HG03342 (cell line): ENCODE measurements at regions not wholly inside any gene's neighbourhood (a gene's known extent, or its start where the extent isn't known, plus 50 kb on each side); places are given as distances from the start of the nearest gene placed in this dataset.
"Not testable (repeated sequence)": the region's sequence is repeated elsewhere in the genome, so short reads cannot be mapped to it uniquely, and the experiment has no call there.

Experiments used
- ATAC-seq: cut with Tn5 transposase; IDR thresholded peaks from one replicate; pipeline ENCODE4 v1.9.1; 2021; ENCODE audit warnings: mild to moderate bottlenecking, moderate library complexity; ENCODE audit not compliant: unreplicated experiment

GRCh38 chr6:92329208-92329847 is 1090.0 kb downstream of the EPHA7 start:
- ATAC-seq = no peak

- ATAC-seq = no peak
Measured at GRCh38 chr6:92315312-92315711, 1104.0 kb downstream of the EPHA7 start.

- no peak for ATAC-seq
Measured at GRCh38 chr6:92297101-92297500, 1122.3 kb downstream of the EPHA7 start.

DNA sequence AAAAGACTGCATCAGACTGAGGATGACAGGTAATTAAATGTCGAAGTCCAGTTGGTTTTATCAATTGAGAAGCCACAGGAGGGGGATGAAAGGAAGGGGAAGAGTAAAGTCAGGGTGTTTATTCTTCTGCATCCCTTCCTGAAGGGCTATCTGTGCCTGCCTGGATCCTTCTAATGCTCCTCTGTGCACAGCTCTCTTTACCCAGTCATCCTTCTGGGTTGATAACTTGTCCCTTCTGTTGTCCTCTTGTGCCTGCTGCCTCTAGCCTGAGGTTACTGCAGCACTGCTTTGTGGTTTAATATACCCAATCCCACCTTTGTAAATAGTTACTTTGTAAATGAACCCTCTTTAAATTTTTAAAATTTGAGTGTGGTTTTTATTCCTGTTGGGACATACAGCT is 1127.3 kb downstream of the EPHA7 start:
- ATAC-seq = no peak

- ATAC-seq = no peak
Measured at GRCh38 chr6:92289831-92290230, 1129.5 kb downstream of the EPHA7 start.

- no peak for ATAC-seq
Measured at GRCh38 chr6:92281571-92282076, 1137.7 kb downstream of the EPHA7 start.

GRCh38 chr6:92275150-92275549 is 1144.2 kb downstream of the EPHA7 start:
- ATAC-seq = no peak

DNA sequence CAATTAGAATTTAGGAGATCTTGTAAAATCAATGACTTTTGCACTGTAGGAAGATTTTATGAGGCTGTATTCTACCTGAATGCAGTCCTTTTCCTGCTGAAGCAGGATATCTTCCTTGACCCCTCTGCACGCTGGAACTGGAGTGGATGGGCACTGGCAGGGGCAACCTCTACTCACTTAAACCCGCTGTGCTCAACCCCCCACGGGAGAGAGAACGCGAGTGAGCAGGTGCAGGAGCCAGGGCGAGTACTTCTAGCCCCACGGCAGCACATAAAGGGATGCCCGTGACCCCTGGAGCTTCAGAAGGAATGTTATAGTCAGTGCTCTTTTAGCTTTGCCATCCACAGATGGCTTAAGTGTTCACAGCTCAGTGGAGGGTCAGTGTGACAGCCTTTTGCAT is 1144.8 kb downstream of the EPHA7 start:
- ATAC-seq = no peak

DNA sequence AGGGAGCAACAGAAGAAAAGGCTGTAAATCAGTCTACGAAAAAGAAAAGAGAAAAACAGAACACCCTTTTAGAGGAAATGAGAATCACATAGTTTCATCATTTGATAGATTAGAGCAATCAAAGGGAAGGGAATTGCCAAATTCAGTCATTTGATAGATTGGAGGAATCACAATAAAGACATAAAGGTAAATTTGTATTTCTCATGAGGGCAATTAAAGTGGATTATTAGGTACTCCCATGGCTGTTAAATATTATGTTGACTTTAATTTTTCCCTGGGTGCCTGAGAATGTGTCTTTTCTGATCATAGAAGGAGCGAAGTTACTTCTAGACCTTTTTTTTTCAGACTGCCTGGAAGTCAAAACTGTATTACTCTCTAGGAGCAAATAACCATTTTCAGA is 1145.7 kb downstream of the EPHA7 start:
- no peak for ATAC-seq

DNA sequence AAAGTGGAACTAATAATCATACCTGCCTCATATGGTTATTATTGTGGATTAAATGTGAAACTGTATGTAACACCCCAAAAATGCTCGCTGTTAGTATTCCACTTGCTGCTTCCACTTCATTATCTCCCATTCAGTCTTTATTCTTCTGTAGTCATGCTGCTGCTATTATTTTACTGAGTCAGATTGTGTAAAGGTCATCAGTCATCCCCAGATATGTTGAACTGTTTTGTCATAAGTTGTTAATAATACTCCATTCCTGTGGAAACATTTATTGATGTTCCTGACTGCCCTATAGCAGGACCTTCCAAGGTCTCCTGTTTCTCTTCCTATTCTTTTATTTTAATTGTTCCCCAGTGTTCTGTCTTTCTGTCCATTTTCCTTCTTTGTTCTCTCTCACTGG is 1148.3 kb downstream of the EPHA7 start:
- no peak for ATAC-seq

GRCh38 chr6:92270365-92270764 is 1149.0 kb downstream of the EPHA7 start:
- no peak for ATAC-seq

- no peak for ATAC-seq
Measured at GRCh38 chr6:92267335-92267734, 1152.0 kb downstream of the EPHA7 start.

- no peak for ATAC-seq
Measured at GRCh38 chr6:92263864-92264263, 1155.5 kb downstream of the EPHA7 start.

DNA sequence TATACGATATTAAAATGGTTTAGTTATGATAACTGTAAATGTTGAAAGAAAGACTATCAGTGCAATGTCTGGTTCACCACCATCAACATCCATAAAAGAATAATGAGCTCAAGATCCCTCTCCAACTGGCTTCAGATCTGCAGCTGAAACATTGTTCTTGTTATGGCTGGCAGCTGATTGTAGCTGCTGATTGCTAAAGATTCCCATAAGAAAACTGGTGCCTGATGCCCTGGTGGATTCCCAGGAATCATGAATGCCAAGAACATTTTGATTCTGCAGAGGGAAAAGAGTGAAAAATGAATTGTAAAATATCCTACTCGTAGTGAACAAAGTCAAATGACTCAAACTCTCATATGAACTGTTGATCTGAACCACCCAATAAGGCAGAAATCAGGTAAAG is 1160.2 kb downstream of the EPHA7 start:
- ATAC-seq = no peak

DNA sequence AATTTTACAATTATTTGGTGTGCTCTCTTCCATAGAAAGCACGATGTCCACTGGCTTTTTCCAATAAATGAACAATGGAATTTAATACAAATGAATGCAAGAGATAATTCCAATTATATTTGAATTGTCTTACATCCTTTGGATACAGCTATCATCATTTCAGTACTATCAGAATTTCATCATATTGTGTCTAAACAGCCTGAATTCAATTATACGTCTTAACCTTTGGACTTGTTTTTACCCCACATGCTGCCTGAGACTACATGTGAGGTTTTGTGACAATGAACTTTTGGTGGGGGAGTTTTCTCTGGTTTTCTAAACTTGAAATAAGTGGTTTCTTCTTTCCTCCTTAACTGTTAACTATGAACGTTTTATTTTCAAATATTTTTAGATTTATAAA is 1176.0 kb downstream of the EPHA7 start:
- ATAC-seq = no peak

GRCh38 chr6:92231171-92231701 is 1188.1 kb downstream of the EPHA7 start:
- ATAC-seq = peak; percentile 73

DNA sequence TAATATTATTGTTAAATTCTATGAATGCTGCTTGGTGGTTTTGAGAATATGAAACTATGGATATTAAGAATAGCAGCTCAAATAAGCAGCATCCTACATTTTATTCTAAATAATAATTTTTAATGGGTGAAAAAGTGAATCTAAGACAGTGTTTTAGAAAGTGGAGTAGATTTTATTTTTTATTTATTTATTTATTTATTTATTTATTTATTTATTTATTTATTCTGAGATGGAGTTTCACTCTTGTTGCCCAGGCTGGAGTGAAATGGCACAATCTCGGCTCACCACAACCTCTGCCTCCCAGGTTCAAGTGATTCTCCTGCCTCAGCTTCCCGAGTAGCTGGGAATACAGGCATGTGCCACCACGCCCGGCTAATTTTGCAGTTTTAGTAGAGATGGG is 1199.4 kb downstream of the EPHA7 start:
- not testable (repeated sequence) for ATAC-seq

DNA sequence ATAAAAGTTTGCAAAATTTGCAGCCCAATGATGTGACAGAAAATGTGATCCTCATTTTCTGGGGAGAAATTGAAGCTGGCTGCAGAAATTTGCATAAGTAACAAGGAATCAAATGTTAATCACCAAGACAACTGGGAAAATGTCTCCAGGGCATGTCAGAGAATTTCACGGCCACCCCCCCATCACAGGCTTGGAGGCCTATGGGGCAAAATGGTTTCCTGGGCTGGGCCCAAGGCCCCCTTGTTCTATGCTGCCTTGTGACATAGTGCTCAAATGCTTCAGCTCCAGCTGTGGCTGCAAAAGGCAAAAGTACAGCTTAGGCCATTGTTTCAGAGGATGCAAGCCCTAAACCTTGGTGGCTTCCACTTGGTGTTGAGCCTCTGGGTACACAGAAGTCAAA is 1202.6 kb downstream of the EPHA7 start:
- ATAC-seq = no peak

DNA sequence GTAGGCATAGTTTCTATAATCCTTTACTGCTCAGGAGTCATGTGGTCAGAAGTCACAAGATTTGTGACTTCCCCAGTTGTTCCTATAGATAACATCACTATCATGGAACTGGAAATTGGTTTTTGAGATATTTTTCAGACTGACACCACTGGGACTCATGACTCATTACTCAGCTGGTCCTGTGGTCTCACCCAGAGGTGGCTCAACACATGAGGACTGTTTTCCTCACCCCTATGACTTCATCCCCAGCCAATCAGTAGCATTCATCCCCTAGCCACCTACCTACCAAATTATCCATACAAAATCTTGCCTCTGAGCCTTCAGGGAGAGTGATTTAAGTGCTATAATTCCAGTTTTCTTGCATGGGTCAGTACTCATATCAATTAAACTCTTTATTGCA is 1217.7 kb downstream of the EPHA7 start:
- ATAC-seq = peak; percentile 46

GRCh38 chr6:92196325-92196724 is 1223.0 kb downstream of the EPHA7 start:
- no peak for ATAC-seq

DNA sequence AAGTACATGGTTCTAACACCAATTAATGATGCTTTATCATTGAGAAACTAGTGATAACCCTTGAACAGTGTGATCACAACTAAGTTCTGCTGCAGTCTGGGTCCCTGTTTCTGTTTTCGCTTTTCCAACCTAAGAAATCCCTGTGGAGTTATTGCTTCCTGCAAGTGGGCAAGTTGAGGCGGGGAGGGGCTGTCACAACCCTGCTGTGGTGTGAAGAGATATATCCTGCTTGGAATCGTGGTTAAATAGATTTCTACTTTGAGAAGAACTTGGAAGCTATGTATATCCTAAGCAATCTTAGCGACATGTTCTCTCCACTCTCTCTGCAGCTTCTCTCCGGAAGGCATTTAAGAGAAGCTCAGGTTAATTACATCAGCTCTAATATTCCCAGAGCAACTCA is 1223.6 kb downstream of the EPHA7 start:
- no peak for ATAC-seq

DNA sequence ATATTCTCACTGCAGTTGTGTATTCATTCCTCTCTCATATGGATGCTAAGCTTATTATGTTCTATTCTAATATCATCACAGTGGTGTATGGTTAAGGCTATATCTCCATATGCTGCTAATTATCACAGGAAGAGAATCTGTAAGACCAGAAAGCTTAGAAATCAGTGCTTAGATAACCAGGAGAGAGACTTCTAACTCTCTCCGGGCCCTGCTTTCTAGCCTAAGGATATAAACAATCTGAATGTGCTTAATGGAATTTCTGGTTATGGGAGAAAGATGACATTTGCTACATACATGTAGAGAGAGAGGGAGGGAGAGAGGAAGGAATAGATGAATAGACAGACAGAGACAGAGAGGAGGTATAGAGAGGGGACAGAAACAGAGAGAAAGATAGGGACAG is 1231.3 kb downstream of the EPHA7 start:
- no peak for ATAC-seq

- ATAC-seq = no peak
Measured at GRCh38 chr6:92184933-92185332, 1234.4 kb downstream of the EPHA7 start.
